HG03039 (cell line): ENCODE measurements at regions not wholly inside any gene's neighbourhood (a gene's known extent, or its start where the extent isn't known, plus 50 kb on each side); places are given as distances from the start of the nearest gene placed in this dataset.
"Not testable (repeated sequence)": the region's sequence is repeated elsewhere in the genome, so short reads cannot be mapped to it uniquely, and the experiment has no call there.

Experiments
- ATAC-seq: cut with Tn5 transposase; IDR thresholded peaks from one replicate; pipeline ENCODE4 v1.9.1; 2021; ENCODE audit warnings: mild to moderate bottlenecking, moderate library complexity; ENCODE audit not compliant: unreplicated experiment

GRCh38 chr3:43236008-43236407 lies 50.3 kb upstream of the SNRK start:
- ATAC-seq = no peak

GRCh38 chr3:43233062-43233461 lies 53.3 kb upstream of the SNRK start:
- ATAC-seq = no peak

GRCh38 chr3:43231276-43232000 lies 54.9 kb upstream of the SNRK start:
- no peak for ATAC-seq

GRCh38 chr3:43229865-43230264 lies 56.5 kb upstream of the SNRK start:
- not testable (repeated sequence) for ATAC-seq

GRCh38 chr3:43227685-43228084 lies 58.7 kb upstream of the SNRK start:
- not testable (repeated sequence) for ATAC-seq

GRCh38 chr3:43224405-43225073 lies 61.8 kb upstream of the SNRK start:
- no peak for ATAC-seq

- no peak for ATAC-seq
Observed at GRCh38 chr3:43223670-43224364, 62.5 kb upstream of the SNRK start.

GRCh38 chr3:43222590-43222989 lies 63.8 kb upstream of the SNRK start:
- ATAC-seq = no peak

- ATAC-seq = no peak
Observed at GRCh38 chr3:43221076-43221475, 65.3 kb upstream of the SNRK start.

GRCh38 chr3:43219616-43220015 lies 66.7 kb upstream of the SNRK start:
- no peak for ATAC-seq

GRCh38 chr3:43218921-43219320 lies 67.4 kb upstream of the SNRK start:
- ATAC-seq = no peak

GRCh38 chr3:43218156-43218555 lies 68.2 kb upstream of the SNRK start:
- ATAC-seq = no peak

GRCh38 chr3:43217633-43218032 lies 68.7 kb upstream of the SNRK start:
- ATAC-seq = no peak

- ATAC-seq = no peak
Observed at GRCh38 chr3:43217206-43217605, 69.1 kb upstream of the SNRK start.

GRCh38 chr3:43215663-43216275 lies 70.6 kb upstream of the SNRK start:
- no peak for ATAC-seq

GRCh38 chr3:43215138-43215537 lies 71.2 kb upstream of the SNRK start:
- ATAC-seq = no peak

GRCh38 chr3:43214616-43215015 lies 71.7 kb upstream of the SNRK start:
- no peak for ATAC-seq

GRCh38 chr3:43213631-43214030 lies 72.7 kb upstream of the SNRK start:
- ATAC-seq = no peak

- no peak for ATAC-seq
Observed at GRCh38 chr3:43212914-43213611, 73.3 kb upstream of the SNRK start.

- no peak for ATAC-seq
Observed at GRCh38 chr3:43211681-43212080, 74.7 kb upstream of the SNRK start.
